ENCODE measurements at regions not wholly inside any gene's neighbourhood (a gene's known extent, or its start where the extent isn't known, plus 50 kb on each side); places are given as distances from the start of the nearest gene placed in this dataset.

GRCh38 chr10:131750171-131750895 is 150.5 kb upstream of the PPP2R2D start:
- peaks cover 8% of the 10 kb centered on the region for H3K27me3 Mint-ChIP-seq
- H3K4me1 Mint-ChIP-seq (ENCODE audit: low read depth): no peaks in the 10 kb centered on the region
- DNase-seq (no peak), ATAC-seq (no peak)
- intact Hi-C loops (cut with micrococcal nuclease): no loop called here
- TF ChIP-seq CTCF (IDR thresholded peaks at IDR 0.05): no peak
- ChIA-PET CTCF (no interaction called here), POLR2A (no interaction called here)
- no peak overlapping the region for H3K4me3 Mint-ChIP-seq
- H3K27ac Mint-ChIP-seq: no peak overlapping the region
- no peaks in the 10 kb centered on the region for H3K36me3 Mint-ChIP-seq (ENCODE audit: low read depth)
- no peaks in the 10 kb centered on the region for H3K9me3 Mint-ChIP-seq

- POLR2A ChIA-PET: no interaction called here
- H3K36me3 Mint-ChIP-seq (ENCODE audit: low read depth): no peaks in the 10 kb centered on the region
Observed at GRCh38 chr10:131750973-131751826, 149.6 kb upstream of the PPP2R2D start.

GRCh38 chr10:131751827-131752775 is 148.7 kb upstream of the PPP2R2D start:
- Mint-ChIP-seq H3K9me3 (no peaks in the 10 kb centered on the region), H3K4me1 (ENCODE audit: low read depth) (no peaks in the 10 kb centered on the region), H3K4me3 (no peak overlapping the region), H3K27me3 (peaks cover 6% of the 10 kb centered on the region), H3K27ac (no peak overlapping the region), H3K36me3 (ENCODE audit: low read depth) (no peaks in the 10 kb centered on the region)
- intact Hi-C loops (cut with micrococcal nuclease): no loop called here
- no peak for TF ChIP-seq CTCF (IDR thresholded peaks at IDR 0.05)
- POLR2A ChIA-PET: no interaction called here
- DNase-seq (no peak), ATAC-seq (no peak)
- CTCF ChIA-PET: no interaction called here

More at GRCh38 chr10:131750973-131751826, 149.6 kb upstream of the PPP2R2D start:
- no peak for ATAC-seq
- Mint-ChIP-seq H3K27me3 (peaks cover 6% of the 10 kb centered on the region), H3K27ac (no peak overlapping the region), H3K4me1 (ENCODE audit: low read depth) (no peaks in the 10 kb centered on the region), H3K9me3 (no peaks in the 10 kb centered on the region), H3K4me3 (no peak overlapping the region)
- intact Hi-C loops (cut with micrococcal nuclease): no loop called here
- no peak for DNase-seq
- TF ChIP-seq CTCF (IDR thresholded peaks at IDR 0.05): no peak
- CTCF ChIA-PET: no interaction called here

GRCh38 chr10:131753336-131753735 is 147.5 kb upstream of the PPP2R2D start:
- no peaks in the 10 kb centered on the region for H3K36me3 Mint-ChIP-seq (ENCODE audit: low read depth)
- ATAC-seq (no peak), DNase-seq (no peak)
- CTCF ChIA-PET: no interaction called here
- POLR2A ChIA-PET: no interaction called here
- H3K27ac Mint-ChIP-seq: no peak overlapping the region
- no peak overlapping the region for H3K4me3 Mint-ChIP-seq
- H3K9me3 Mint-ChIP-seq: no peaks in the 10 kb centered on the region
- no peak for TF ChIP-seq CTCF (IDR thresholded peaks at IDR 0.05)
- no peaks in the 10 kb centered on the region for H3K4me1 Mint-ChIP-seq (ENCODE audit: low read depth)
- intact Hi-C loops (cut with micrococcal nuclease): no loop called here
- peaks cover 6% of the 10 kb centered on the region for H3K27me3 Mint-ChIP-seq
